ENCODE measurements at regions not wholly inside any gene's neighbourhood (a gene's known extent, or its start where the extent isn't known, plus 50 kb on each side); places are given as distances from the start of the nearest gene placed in this dataset.
A peak's percentile ranks its signal among the peaks of the same experiment; 100 is the strongest.
"Not testable (repeated sequence)": the region's sequence is repeated elsewhere in the genome, so short reads cannot be mapped to it uniquely, and the experiment has no call there.

DNA sequence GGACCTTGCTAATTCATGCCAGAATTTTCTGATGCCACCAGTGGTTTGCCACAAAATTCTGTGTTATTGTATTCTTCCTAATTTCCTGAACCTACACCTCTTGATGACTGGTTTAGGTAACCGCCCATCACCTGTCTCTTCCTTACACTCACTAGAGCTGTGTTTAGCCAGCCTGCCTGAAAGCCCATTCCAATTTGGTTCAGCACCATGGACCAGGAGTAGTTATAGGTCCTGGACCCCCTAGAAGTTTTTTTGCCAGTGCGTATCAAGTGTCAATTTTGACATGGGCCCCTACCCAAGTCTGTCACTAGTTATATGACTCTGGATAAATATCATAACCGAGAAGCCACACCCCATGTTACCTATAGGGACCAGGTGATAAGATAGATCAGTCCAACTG lies 94.0 kb upstream of the NAP1L1 start:
- Histone ChIP-seq H3K9me3 (ENCODE audit: control insufficient read depth, low read length) (no peaks in the 10 kb centered on the region), H3K27ac (ENCODE audit: low read length, poor library complexity, severe bottlenecking) (no peak overlapping the region), H3K4me1 (ENCODE audit: control insufficient read depth, insufficient read depth, low read depth, low read length) (peaks cover 5% of the 10 kb centered on the region), H2AFZ (ENCODE audit: low read depth, low read length) (no peak overlapping the region), H3K27me3 (ENCODE audit: control insufficient read depth in 1 of 2, insufficient read depth in 1 of 2, low read length in 2 of 2) (no peaks in the 10 kb centered on the region), H2BK12ac (ENCODE audit: low read length in 2 of 2) (no peak overlapping the region), H3K36me3 (ENCODE audit: control insufficient read depth in 1 of 2, insufficient read depth in 2 of 2, low read depth in 1 of 2, low read length in 2 of 2) (no peaks in the 10 kb centered on the region), H3K79me1 (replicated peaks; ENCODE audit: low read length, poor library complexity, severe bottlenecking) (no peaks in the 10 kb centered on the region), H2AK5ac (ENCODE audit: low read length, severe bottlenecking) (no peak overlapping the region), H3K4ac (ENCODE audit: low read depth in 1 of 2, low read length in 2 of 2) (no peak overlapping the region), H2BK5ac (ENCODE audit: low read depth, low read length, poor library complexity, severe bottlenecking) (no peak overlapping the region), H2BK15ac (ENCODE audit: low read depth, poor library complexity, severe bottlenecking) (no peak overlapping the region), H3K23ac (ENCODE audit: low read length in 2 of 2) (no peak overlapping the region), H3K14ac (ENCODE audit: low read length in 2 of 2) (no peak overlapping the region), H4K91ac (ENCODE audit: low read length) (no peak overlapping the region), H4K8ac (ENCODE audit: low read length) (no peak overlapping the region), H2BK120ac (ENCODE audit: low read depth, low read length) (no peak overlapping the region), H3K4me3 (ENCODE audit: insufficient read depth in 1 of 2, low read depth in 1 of 2, low read length in 2 of 2) (no peak overlapping the region), H3K9ac (ENCODE audit: low read length) (no peak overlapping the region), H3K18ac (ENCODE audit: low read depth in 1 of 2, low read length in 2 of 2) (no peak overlapping the region), H3K4me2 (ENCODE audit: low read length, poor library complexity, severe bottlenecking) (no peak overlapping the region)
- no peak for DNase-seq
- WGBS: 100% methylated on average over 3 of the region's 3 CpGs

DNA sequence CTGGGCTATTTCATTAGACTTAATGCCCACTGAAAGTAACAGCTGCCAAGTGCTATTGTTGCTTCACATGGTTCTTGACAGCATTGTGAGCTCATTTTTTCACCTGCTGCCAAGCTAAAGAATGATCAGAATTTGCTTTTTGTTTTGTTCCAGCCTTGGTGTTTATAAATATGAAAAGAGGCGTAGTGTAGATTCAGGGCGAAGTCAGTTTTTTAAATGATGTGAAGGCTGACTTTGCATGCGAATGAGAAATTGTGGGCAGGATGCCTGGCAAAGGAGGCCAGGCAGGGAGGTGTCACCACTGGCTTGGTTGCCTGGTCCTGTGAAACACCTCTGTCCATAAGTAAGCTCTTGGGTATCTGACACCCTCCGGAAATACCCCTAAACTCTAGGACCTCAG lies 93.3 kb upstream of the NAP1L1 start:
- Histone ChIP-seq H2BK15ac (ENCODE audit: low read depth, poor library complexity, severe bottlenecking) (no peak overlapping the region), H2BK5ac (ENCODE audit: low read depth, low read length, poor library complexity, severe bottlenecking) (no peak overlapping the region), H2BK120ac (ENCODE audit: low read depth, low read length) (no peak overlapping the region), H3K9ac (ENCODE audit: low read length) (no peak overlapping the region), H3K27ac (ENCODE audit: low read length, poor library complexity, severe bottlenecking) (no peak overlapping the region), H3K4me1 (ENCODE audit: control insufficient read depth, insufficient read depth, low read depth, low read length) (peaks cover 3% of the 10 kb centered on the region), H3K36me3 (ENCODE audit: control insufficient read depth in 1 of 2, insufficient read depth in 2 of 2, low read depth in 1 of 2, low read length in 2 of 2) (no peaks in the 10 kb centered on the region), H2AK5ac (ENCODE audit: low read length, severe bottlenecking) (peak overlapping the region; percentile 39), H4K8ac (ENCODE audit: low read length) (no peak overlapping the region), H3K79me1 (replicated peaks; ENCODE audit: low read length, poor library complexity, severe bottlenecking) (no peaks in the 10 kb centered on the region), H3K18ac (ENCODE audit: low read depth in 1 of 2, low read length in 2 of 2) (no peak overlapping the region), H2BK12ac (ENCODE audit: low read length in 2 of 2) (no peak overlapping the region), H2AFZ (ENCODE audit: low read depth, low read length) (no peak overlapping the region), H3K9me3 (ENCODE audit: control insufficient read depth, low read length) (no peaks in the 10 kb centered on the region), H3K4ac (ENCODE audit: low read depth in 1 of 2, low read length in 2 of 2) (no peak overlapping the region), H3K23ac (ENCODE audit: low read length in 2 of 2) (no peak overlapping the region), H4K91ac (ENCODE audit: low read length) (no peak overlapping the region), H3K14ac (ENCODE audit: low read length in 2 of 2) (no peak overlapping the region), H3K4me3 (ENCODE audit: insufficient read depth in 1 of 2, low read depth in 1 of 2, low read length in 2 of 2) (no peak overlapping the region), H3K4me2 (ENCODE audit: low read length, poor library complexity, severe bottlenecking) (no peak overlapping the region), H3K27me3 (ENCODE audit: control insufficient read depth in 1 of 2, insufficient read depth in 1 of 2, low read length in 2 of 2) (no peaks in the 10 kb centered on the region)
- DNase-seq: no peak
- WGBS: 92% methylated on average over 4 of the region's 4 CpGs

DNA sequence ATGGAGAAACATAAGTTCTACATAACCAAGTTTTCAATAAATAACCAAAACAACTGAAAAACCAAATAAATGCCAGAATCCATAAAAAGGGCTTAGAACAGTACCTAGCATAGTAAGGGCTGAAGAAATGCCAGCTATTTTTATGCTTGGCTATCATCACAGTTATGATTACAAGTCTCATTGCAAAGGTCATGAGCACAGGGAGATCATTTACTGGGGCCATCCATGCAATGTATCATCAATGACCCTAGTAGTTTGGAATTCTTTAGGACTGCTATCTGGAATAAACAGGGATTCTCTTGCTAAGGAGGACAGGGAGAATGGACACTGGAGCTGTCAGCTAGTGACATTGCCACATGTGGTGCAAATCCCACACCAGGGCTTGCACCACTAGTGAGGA lies 92.5 kb upstream of the NAP1L1 start:
- Histone ChIP-seq H3K9ac (ENCODE audit: low read length) (no peak overlapping the region), H3K14ac (ENCODE audit: low read length in 2 of 2) (no peak overlapping the region), H3K27ac (ENCODE audit: low read length, poor library complexity, severe bottlenecking) (no peak overlapping the region), H4K8ac (ENCODE audit: low read length) (no peak overlapping the region), H3K18ac (ENCODE audit: low read depth in 1 of 2, low read length in 2 of 2) (peak overlapping the region in 1 of 2 experiments; percentile 3), H3K4me1 (ENCODE audit: control insufficient read depth, insufficient read depth, low read depth, low read length) (peaks cover 3% of the 10 kb centered on the region), H2BK12ac (ENCODE audit: low read length in 2 of 2) (peak overlapping the region in 1 of 2 experiments; percentile 68), H2BK15ac (ENCODE audit: low read depth, poor library complexity, severe bottlenecking) (no peak overlapping the region), H3K4me2 (ENCODE audit: low read length, poor library complexity, severe bottlenecking) (no peak overlapping the region), H3K23ac (ENCODE audit: low read length in 2 of 2) (no peak overlapping the region), H3K4me3 (ENCODE audit: insufficient read depth in 1 of 2, low read depth in 1 of 2, low read length in 2 of 2) (no peak overlapping the region), H3K27me3 (ENCODE audit: control insufficient read depth in 1 of 2, insufficient read depth in 1 of 2, low read length in 2 of 2) (no peaks in the 10 kb centered on the region), H3K4ac (ENCODE audit: low read depth in 1 of 2, low read length in 2 of 2) (no peak overlapping the region), H2AFZ (ENCODE audit: low read depth, low read length) (no peak overlapping the region), H3K36me3 (ENCODE audit: control insufficient read depth in 1 of 2, insufficient read depth in 2 of 2, low read depth in 1 of 2, low read length in 2 of 2) (no peaks in the 10 kb centered on the region), H2BK5ac (ENCODE audit: low read depth, low read length, poor library complexity, severe bottlenecking) (no peak overlapping the region), H3K79me1 (replicated peaks; ENCODE audit: low read length, poor library complexity, severe bottlenecking) (no peaks in the 10 kb centered on the region), H4K91ac (ENCODE audit: low read length) (no peak overlapping the region), H3K9me3 (ENCODE audit: control insufficient read depth, low read length) (no peaks in the 10 kb centered on the region), H2BK120ac (ENCODE audit: low read depth, low read length) (no peak overlapping the region), H2AK5ac (ENCODE audit: low read length, severe bottlenecking) (no peak overlapping the region)
- no peak for DNase-seq

DNA sequence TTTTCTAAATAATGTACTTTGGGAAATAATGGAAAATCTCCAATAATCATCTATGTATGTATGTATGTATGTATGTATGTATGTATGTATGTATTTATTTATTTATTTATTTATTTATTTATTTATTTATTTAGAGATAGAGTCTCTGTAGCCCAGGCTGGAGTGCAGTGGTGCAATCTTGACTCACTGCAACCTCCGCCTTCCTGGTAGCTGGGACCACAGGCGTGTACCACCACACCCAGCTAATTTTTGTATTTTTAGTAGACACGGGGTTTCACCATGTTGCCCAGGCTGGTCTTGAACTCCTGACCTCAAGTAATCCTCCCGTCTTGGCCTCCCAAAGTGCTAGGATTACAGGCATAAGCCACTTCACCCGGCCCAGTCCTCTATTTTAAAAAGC lies 91.5 kb upstream of the NAP1L1 start:
- H3K4ac ChIP-seq (ENCODE audit: low read depth in 1 of 2, low read length in 2 of 2); H3K27ac ChIP-seq (ENCODE audit: low read length, poor library complexity, severe bottlenecking); H3K4me2 ChIP-seq (ENCODE audit: low read length, poor library complexity, severe bottlenecking); H3K79me1 ChIP-seq (replicated peaks; ENCODE audit: low read length, poor library complexity, severe bottlenecking); H2BK15ac ChIP-seq (ENCODE audit: low read depth, poor library complexity, severe bottlenecking); H2BK12ac ChIP-seq (ENCODE audit: low read length in 2 of 2); H3K4me1 ChIP-seq (ENCODE audit: control insufficient read depth, insufficient read depth, low read depth, low read length); H3K14ac ChIP-seq (ENCODE audit: low read length in 2 of 2); H4K91ac ChIP-seq (ENCODE audit: low read length); H3K27me3 ChIP-seq (ENCODE audit: control insufficient read depth in 1 of 2, insufficient read depth in 1 of 2, low read length in 2 of 2); H2BK120ac ChIP-seq (ENCODE audit: low read depth, low read length); H3K9me3 ChIP-seq (ENCODE audit: control insufficient read depth, low read length); H3K36me3 ChIP-seq (ENCODE audit: control insufficient read depth in 1 of 2, insufficient read depth in 2 of 2, low read depth in 1 of 2, low read length in 2 of 2); H3K9ac ChIP-seq (ENCODE audit: low read length); H4K8ac ChIP-seq (ENCODE audit: low read length); H2AK5ac ChIP-seq (ENCODE audit: low read length, severe bottlenecking); H3K23ac ChIP-seq (ENCODE audit: low read length in 2 of 2); H2AFZ ChIP-seq (ENCODE audit: low read depth, low read length); H2BK5ac ChIP-seq (ENCODE audit: low read depth, low read length, poor library complexity, severe bottlenecking); DNase-seq; H3K18ac ChIP-seq (ENCODE audit: low read depth in 1 of 2, low read length in 2 of 2); H3K4me3 ChIP-seq (ENCODE audit: insufficient read depth in 1 of 2, low read depth in 1 of 2, low read length in 2 of 2): not testable (repeated sequence)
- WGBS: 91% methylated on average over 5 of the region's 5 CpGs

Data from mesenchymal stem cell (in vitro differentiated cells and primary cell).